Panc1 (cell line): ENCODE measurements at regions not wholly inside any gene's neighbourhood (a gene's known extent, or its start where the extent isn't known, plus 50 kb on each side); places are given as distances from the start of the nearest gene placed in this dataset.

Experiments used
- CTCF ChIP-seq: fragments of 450-650 bp; IDR thresholded peaks from 2 replicates; pipeline ENCODE4 v1.5.1; 2017; ENCODE audit warnings: mild to moderate bottlenecking
- POLR2AphosphoS5 ChIP-seq: IDR thresholded peaks from 2 replicates; pipeline ENCODE4 v1.6.1; 2012; ENCODE audit warnings: mild to moderate bottlenecking, low read depth, low read length, moderate library complexity
- SIN3A ChIP-seq: IDR thresholded peaks from 2 replicates; pipeline ENCODE4 v1.6.1; 2012; ENCODE audit warnings: low read depth, mild to moderate bottlenecking, low read length, moderate library complexity, borderline replicate concordance; ENCODE audit not compliant: insufficient read depth

GRCh38 chr14:98927986-98928385 is 344.0 kb downstream of the BCL11B start:
- no peak for TF ChIP-seq CTCF
- TF ChIP-seq SIN3A: no peak
- no peak for TF ChIP-seq POLR2AphosphoS5
